ENCODE measurements at regions not wholly inside any gene's neighbourhood (a gene's known extent, or its start where the extent isn't known, plus 50 kb on each side); places are given as distances from the start of the nearest gene placed in this dataset.

- TF ChIP-seq CTCF (conservative IDR thresholded peaks at IDR 0.05; ENCODE audit: low read length) (no peak), EZH2phosphoT487 (IDR thresholded peaks at IDR 0.05; ENCODE audit: borderline replicate concordance) (no peak)
Observed at GRCh38 chr18:68436485-68436884, 278.4 kb downstream of the TMX3 start.
